ENCODE measurements at regions not wholly inside any gene's neighbourhood (a gene's known extent, or its start where the extent isn't known, plus 50 kb on each side); places are given as distances from the start of the nearest gene placed in this dataset.

DNA sequence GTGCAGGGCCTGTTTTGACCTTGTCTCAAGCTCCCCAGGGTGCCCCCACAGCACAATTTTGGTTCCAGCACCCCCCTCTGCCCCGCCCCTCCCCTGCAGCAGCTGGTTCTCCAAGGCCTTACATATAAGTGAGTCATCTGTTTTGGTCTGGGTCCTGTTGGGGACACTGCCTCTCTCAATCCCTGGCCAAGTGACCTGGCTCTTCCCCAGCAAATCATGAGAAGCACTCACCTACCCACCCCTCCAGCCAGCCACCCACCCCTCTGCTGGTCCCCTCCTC is 90.5 kb downstream of the INHBB start:
- no peak overlapping the region for H3K4me3 ChIP-seq
- intact Hi-C loops (cut with DNase I) = loop anchor here in 3 of 10 donors (5.0 to 10.0 kb wide), 3 partner anchors 84 to 238 kb away; no protein-coding TSS in a partner anchor
- H3K27ac ChIP-seq = no peak overlapping the region
- DNase-seq = peak in 1 of 5 donors; percentile 48
- peaks cover 0 to 25% (median 7%) of the 10 kb centered on the region in 9 donors for H3K27me3 ChIP-seq
- 92 to 100% (median 97%) methylated on average over 1 of the region's 1 CpG for WGBS, 4 donors
- no peaks in the 10 kb centered on the region for H3K36me3 ChIP-seq
- TF ChIP-seq, protein P1, sequence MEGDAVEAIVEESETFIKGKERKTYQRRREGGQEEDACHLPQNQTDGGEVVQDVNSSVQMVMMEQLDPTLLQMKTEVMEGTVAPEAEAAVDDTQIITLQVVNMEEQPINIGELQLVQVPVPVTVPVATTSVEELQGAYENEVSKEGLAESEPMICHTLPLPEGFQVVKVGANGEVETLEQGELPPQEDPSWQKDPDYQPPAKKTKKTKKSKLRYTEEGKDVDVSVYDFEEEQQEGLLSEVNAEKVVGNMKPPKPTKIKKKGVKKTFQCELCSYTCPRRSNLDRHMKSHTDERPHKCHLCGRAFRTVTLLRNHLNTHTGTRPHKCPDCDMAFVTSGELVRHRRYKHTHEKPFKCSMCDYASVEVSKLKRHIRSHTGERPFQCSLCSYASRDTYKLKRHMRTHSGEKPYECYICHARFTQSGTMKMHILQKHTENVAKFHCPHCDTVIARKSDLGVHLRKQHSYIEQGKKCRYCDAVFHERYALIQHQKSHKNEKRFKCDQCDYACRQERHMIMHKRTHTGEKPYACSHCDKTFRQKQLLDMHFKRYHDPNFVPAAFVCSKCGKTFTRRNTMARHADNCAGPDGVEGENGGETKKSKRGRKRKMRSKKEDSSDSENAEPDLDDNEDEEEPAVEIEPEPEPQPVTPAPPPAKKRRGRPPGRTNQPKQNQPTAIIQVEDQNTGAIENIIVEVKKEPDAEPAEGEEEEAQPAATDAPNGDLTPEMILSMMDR (IDR thresholded peaks at IDR 0.05) = no peak
- TF ChIP-seq POLR2A (IDR thresholded peaks at IDR 0.05) = no peak
- no peaks in the 10 kb centered on the region for H3K9me3 ChIP-seq
- ATAC-seq = peak in 1 of 4 donors; percentile 33
- no peaks in the 10 kb centered on the region for H3K4me1 ChIP-seq

DNA sequence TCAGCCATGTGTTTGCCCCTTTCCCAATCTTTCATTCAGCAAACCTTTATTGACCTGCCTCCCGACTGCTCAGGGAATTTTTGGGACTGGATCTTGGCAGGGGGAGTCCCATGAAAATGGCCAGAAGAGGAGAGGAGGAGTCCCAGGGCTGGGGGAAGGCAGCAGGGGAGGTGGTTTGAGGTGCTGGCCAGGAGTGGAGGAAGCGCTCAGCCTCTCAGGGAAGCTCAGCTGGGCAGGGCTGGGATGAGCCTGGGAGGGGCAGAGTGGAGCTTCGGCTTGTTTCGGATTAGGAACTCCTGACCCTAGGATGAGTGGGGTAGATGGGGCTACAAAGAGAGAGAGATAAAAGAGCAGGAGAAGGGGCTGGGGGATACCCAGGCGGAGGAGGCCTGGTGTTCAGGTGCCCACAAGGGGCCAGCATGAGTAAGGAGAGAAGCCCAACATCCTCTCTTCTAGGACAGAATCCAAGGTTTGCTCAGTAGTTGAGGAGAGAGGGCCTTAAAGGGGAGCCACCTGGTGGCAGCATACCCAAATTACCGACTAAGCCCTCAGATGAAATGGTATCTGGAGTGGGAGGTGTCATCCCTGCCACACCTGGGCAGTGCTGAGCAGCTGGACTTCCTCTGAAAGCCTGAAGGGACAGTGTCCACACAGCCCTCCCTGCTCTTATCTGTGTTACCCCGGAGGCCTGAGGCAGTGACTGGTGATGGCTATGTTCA is 91.1 kb downstream of the INHBB start:
- intact Hi-C loops (cut with DNase I) = loop anchor here in 3 of 10 donors (5.0 to 10.0 kb wide), 3 partner anchors 85 to 238 kb away; no protein-coding TSS in a partner anchor
- no peaks in the 10 kb centered on the region for H3K9me3 ChIP-seq
- no peak overlapping the region for H3K4me3 ChIP-seq
- H3K36me3 ChIP-seq = no peaks in the 10 kb centered on the region
- DNase-seq (no peak), ATAC-seq (no peak)
- no peak overlapping the region for H3K27ac ChIP-seq
- H3K4me1 ChIP-seq = peaks cover 0 to 4% (median 4%) of the 10 kb centered on the region in 12 donors
- TF ChIP-seq, protein P1 (IDR thresholded peaks at IDR 0.05) = peak in 8 of 12 donors; percentile 6 to 35 (median 17)
- no peak for TF ChIP-seq POLR2A (IDR thresholded peaks at IDR 0.05)
- 66 to 78% (median 72%) methylated on average over 6 to 7 of the region's 7 CpGs for WGBS, 4 donors
- peaks cover 0 to 29% (median 9%) of the 10 kb centered on the region in 9 donors for H3K27me3 ChIP-seq

DNA sequence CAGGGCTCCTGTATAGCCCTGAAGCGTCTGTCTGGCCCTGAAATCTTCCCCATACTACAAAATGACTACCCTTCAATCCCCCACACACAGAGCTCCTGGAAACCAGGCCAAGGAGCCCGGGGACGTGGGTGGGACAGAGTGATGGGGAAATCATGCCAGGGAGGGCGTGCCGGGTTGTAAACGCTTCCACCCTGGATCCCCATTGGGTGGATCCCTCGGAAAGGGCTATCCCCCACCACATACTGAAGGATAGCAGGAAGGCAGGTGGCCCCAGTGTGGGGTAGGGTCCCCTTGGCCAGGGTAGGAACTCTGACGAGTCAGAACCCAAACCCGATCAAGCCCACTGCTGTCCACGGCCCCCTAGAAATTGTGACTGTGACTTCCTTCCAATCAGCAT is 91.7 kb downstream of the INHBB start:
- no peak overlapping the region for H3K27ac ChIP-seq
- DNase-seq = no peak
- intact Hi-C loops (cut with DNase I) = loop anchor here in 3 of 10 donors (5.0 to 10.0 kb wide), 3 partner anchors 85 to 237 kb away; no protein-coding TSS in a partner anchor
- peaks cover under 1 to 35% (median 15%) of the 10 kb centered on the region in 9 donors for H3K27me3 ChIP-seq
- H3K36me3 ChIP-seq = no peaks in the 10 kb centered on the region
- no peaks in the 10 kb centered on the region for H3K9me3 ChIP-seq
- no peak overlapping the region for H3K4me3 ChIP-seq
- TF ChIP-seq, protein P1 (IDR thresholded peaks at IDR 0.05) = no peak
- no peak for TF ChIP-seq POLR2A (IDR thresholded peaks at IDR 0.05)
- no peak for ATAC-seq
- H3K4me1 ChIP-seq = peaks cover 2 to 10% (median 9%) of the 10 kb centered on the region in 12 donors
- 80 to 89% (median 86%) methylated on average over 1 to 10 of the region's 10 CpGs for WGBS, 4 donors

DNA sequence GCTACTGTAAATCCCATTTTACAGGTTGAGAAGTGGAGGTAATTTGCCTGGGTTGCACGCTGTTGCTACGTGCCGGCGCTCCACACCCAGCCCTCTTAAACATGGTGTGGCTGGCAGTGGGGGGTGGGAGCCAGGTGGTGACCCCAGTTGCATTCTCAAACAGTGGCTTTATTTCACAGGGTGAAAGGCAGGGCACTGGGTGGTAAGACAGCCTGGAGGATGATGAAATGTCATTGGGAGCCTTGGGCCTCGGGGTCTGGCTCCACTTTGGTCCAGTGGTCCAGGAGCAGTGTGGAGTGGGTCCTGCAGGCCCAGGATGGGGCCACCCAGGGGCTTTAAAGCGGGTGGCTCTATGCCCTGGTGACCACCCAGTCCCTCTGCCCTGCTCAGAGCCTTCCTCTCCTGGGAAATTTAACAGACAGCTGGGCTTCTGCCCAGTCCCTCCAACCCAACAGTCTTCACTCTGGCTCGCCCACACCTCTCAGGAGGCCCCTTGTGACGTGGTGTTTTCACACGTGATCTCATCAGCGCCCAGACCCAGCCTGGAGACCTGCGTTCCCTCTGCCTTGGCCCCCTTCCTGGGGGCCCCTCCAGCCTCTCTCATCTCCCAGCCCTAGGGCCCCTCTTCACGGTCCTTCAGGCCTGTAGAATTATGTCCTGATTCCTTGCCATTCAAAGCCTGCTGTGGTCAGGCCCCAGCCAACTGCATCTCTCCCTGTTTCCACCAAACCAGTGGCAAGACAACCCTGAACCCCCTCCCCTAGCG is 92.5 kb downstream of the INHBB start:
- intact Hi-C loops (cut with DNase I) = loop anchor here in 3 of 10 donors (5.0 to 10.0 kb wide), 3 partner anchors 86 to 236 kb away; no protein-coding TSS in a partner anchor
- Histone ChIP-seq H3K27ac (no peak overlapping the region), H3K4me1 (peaks cover 5 to 17% (median 15%) of the 10 kb centered on the region in 12 donors), H3K36me3 (no peaks in the 10 kb centered on the region), H3K4me3 (no peak overlapping the region), H3K27me3 (peaks cover 6 to 44% (median 21%) of the 10 kb centered on the region in 9 donors), H3K9me3 (no peaks in the 10 kb centered on the region)
- ATAC-seq (no peak), DNase-seq (no peak)
- 87% methylated on average over 13 of the region's 13 CpGs for WGBS, 4 donors
- no peak for TF ChIP-seq POLR2A (IDR thresholded peaks at IDR 0.05)
- TF ChIP-seq, protein P1 (IDR thresholded peaks at IDR 0.05) = no peak

Measured in heart left ventricle (tissue), 16 donors.